HPDE6-E6E7 (cell line): ENCODE measurements at regions not wholly inside any gene's neighbourhood (a gene's known extent, or its start where the extent isn't known, plus 50 kb on each side); places are given as distances from the start of the nearest gene placed in this dataset.
"Not testable (repeated sequence)": the region's sequence is repeated elsewhere in the genome, so short reads cannot be mapped to it uniquely, and the experiment has no call there.

Source experiments
- DNase-seq: peaks from one replicate; pipeline ENCODE4 v3.0.0; 2011; ENCODE audit warnings: missing footprints; ENCODE audit errors: extremely low spot score

DNA sequence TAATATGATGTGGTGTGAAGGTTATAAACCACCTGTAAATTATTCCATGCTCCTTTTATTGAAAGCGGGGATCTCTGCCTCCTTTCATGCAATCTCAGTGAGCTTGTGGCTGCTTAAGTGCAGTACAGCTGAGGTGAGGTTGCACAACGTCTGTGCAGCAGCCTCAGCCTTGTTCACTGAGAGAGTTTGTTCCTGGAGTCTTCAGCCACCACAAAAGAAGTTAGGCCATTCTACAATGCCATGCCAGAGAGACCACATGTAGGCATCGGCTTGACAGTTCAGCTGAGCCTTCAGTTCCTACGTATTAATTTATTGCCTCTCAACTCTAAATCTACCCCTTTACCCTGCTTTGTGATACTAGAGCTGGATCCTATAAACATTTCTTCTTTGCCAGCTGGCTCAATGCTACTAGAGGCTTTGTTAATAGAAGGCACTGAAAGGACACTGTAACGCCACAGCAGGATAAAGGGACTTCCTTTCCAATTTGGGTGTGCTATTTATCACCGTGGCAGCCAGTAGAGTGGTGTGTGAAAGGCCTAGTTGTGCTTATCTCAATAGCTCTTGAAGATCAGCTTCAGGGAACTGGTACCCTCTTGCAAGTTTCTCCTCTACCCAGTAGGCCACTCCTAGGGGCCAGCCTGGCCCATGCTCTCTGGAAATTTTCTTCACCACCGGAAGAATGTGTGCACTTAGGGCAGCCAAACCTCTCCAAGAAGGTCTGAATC is 337.7 kb downstream of the IPO8 start:
- DNase-seq = no peak

DNA sequence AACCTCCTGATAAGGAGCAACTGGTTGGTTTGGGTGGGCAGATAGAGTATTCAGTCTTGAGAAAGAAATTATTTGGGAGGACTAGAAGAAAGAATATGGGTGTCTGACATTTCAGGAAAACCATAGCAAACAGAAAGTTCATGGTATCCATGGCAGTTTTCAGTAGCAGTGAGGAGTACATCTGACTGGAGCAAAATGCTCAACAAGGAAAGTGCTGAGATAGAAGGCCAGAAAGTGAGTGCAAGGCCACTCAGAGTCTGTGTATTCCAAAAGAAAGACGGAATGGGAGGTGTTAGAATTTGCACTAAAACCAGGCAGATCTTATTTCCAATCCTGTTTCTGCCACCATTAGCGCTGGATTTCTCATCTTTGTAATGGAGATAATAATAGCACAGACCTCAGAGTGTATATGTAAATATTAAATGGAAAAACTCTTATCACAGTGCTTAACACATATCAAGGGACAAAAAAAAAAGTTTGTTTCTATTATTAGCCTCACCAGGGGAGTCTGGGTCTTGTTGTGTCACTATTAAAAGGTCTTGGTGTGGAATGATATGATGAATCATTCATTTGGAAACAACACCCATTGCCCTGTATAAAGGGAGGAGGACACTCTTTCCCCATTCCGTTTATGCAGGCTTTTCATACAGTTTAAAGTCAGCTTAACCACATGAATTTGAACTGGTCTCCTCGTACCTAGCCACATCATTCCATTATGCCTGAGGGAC is 349.8 kb downstream of the IPO8 start:
- no peak for DNase-seq

GRCh38 chr12:30330565-30330964 is 365.1 kb downstream of the IPO8 start:
- no peak for DNase-seq

- DNase-seq = no peak
Measured at GRCh38 chr12:30329281-30329680, 366.4 kb downstream of the IPO8 start.

GRCh38 chr12:30323008-30323407 is 372.7 kb downstream of the IPO8 start:
- no peak for DNase-seq

- DNase-seq = no peak
Measured at GRCh38 chr12:30320561-30320960, 375.1 kb downstream of the IPO8 start.

GRCh38 chr12:30314506-30315100 is 381.1 kb downstream of the IPO8 start:
- no peak for DNase-seq

GRCh38 chr12:30308010-30308717 is 387.5 kb downstream of the IPO8 start:
- no peak for DNase-seq

DNA sequence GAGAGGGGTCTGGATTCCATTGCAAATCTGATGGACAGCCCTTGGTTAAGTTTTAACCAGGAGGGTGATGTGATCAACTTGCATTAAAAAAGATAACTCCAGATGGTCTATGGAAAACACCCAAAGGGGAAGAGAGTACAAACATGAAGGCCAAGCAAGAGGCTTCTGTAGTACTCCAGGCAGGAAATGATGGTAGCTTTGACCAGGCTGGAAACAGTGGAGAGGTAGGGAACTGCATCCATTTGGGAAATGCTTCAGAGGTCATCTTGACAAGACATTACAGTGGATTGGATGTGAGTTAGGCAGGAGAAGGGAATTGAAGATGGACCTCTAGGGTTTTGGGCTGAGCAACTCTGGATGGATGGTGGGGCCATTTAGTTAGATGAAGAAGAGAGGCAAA is 391.1 kb downstream of the IPO8 start:
- no peak for DNase-seq

- no peak for DNase-seq
Measured at GRCh38 chr12:30301291-30301690, 394.4 kb downstream of the IPO8 start.

- no peak for DNase-seq
Measured at GRCh38 chr12:30296486-30296885, 399.2 kb downstream of the IPO8 start.

DNA sequence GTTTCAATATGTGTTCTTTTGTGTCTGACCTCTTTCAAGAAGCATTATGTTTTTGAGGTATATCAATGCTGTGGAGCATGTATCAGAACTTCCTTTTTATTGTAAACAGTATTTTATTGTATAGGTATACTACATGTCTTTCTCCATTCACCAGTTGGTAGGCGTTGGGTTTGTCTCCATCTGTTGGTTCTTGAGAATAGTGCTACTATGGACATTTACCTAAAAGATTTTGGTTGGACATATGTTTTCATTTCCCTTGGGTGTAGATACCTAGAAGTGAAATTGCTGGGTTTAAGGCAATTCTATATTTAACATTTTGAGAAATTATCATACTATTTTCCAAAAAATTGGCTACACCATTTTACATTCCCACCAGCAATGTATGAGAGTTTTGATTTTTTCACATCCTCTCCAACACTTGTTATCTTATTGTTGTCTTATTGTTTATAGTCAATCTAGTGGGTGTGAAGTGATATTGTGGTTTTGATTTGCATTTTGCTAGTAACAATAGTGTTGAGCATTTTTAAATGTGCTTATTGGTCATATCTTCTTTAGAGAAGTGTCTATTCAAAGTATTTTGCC is 409.2 kb downstream of the IPO8 start:
- peak; percentile 14 for DNase-seq

GRCh38 chr12:30278401-30278800 is 417.3 kb downstream of the IPO8 start:
- DNase-seq = no peak

- DNase-seq = not testable (repeated sequence)
Measured at GRCh38 chr12:30272515-30272914, 423.2 kb downstream of the IPO8 start.

DNA sequence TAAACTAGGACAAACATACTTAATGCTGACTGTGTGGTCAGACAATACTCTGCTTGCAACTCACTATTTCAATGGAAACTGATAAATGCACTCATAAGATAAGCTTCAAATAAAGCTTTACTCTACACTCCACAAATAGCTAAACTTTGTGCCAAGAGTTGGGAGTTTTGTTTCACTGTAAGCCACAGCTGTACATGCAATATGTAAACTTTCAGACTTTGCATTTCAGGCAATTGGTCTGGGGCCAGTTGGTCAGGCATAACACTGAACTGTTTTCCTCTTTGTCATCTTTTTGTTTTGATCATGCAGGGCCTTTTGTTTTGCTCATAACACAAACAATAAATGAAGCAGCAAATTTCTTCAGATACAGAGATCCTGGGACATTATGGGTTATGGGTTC is 426.2 kb downstream of the IPO8 start:
- DNase-seq = no peak

- no peak for DNase-seq
Measured at GRCh38 chr12:30268041-30268440, 427.6 kb downstream of the IPO8 start.

- DNase-seq = no peak
Measured at GRCh38 chr12:30263434-30263833, 432.2 kb downstream of the IPO8 start.

DNA sequence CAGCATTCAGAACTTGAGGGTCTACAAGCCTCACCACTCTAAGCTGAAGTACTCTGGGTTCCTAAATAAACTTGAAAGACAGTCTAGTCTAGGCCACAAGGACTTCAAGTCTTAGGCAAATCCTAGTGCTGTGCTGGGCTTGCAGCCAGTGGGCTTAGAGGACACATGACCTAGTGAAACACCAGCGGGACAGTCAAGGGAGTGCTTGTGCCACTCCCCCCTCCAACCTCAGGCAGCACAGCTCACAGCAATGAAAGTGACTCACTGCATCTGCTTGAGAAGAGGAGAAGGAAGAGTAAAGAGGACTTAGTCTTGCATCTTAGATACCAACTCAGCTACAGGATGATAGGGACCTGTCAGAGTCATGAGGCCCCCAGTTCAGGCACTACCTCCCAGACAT is 438.1 kb downstream of the IPO8 start:
- DNase-seq = no peak

GRCh38 chr12:30251546-30251945 is 444.1 kb downstream of the IPO8 start:
- DNase-seq = no peak

DNA sequence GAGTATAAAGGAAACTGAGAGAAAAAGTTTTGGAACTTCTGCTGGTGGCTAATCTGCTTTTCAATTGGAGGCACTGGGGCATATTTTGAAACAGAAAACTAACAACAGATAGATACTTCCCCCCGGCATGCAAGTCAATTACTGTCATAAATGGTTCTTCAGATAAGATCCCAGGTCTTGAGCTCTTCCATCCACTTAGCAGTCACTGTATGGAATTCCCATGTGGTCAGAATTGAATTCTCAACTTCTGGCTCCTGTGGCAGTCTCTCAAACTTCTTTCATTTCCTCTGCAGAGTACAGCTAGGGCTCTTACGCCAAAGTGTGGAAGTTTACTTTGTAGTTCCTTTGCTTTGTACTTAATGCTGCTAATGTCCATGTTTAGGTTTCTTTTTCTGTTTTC is 452.2 kb downstream of the IPO8 start:
- DNase-seq = no peak

DNA sequence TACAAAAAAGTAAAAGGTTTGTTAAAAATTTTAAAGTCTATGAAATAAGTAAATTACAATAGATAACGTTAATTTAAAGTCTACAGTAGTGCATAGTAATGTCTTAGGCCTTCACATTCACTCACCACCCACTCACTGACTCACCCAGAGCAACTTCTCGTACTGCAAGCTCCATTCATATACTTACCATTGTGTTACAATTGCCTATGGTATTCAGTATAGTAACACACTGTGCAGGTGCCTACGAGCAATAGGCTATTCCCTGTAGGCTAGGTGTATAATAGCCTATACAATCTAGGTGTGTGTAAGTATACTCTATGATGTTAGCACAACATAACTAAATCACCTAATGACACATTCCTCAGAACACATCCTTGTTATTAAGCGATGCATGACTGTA is 435.3 kb upstream of the TMTC1 start:
- DNase-seq = no peak

DNA sequence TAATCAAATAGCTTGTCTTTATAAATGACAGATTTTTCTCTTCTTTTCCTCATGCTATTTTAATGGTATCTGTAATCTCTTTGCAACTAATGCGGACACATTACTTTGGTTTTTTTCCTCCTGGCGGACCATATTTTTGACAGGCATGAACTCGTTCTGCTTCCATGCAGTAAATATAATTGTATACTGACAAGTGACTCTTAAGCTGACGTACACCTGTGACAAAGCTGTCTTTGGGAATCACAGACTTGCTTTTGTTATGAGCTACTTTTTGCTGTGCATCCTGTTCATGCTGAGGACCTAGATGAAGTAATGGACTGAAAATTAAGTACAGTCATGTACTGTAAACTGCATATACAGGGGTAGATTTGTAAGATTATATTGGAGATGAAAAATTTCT is 434.3 kb upstream of the TMTC1 start:
- DNase-seq = no peak
